ENCODE measurements at regions not wholly inside any gene's neighbourhood (a gene's known extent, or its start where the extent isn't known, plus 50 kb on each side); places are given as distances from the start of the nearest gene placed in this dataset.
A peak's percentile ranks its signal among the peaks of the same experiment; 100 is the strongest.

- DNase-seq = no peak
These were observed 1337.3 kb downstream of the PCDH18 start for GRCh38 chr4:136194962-136195361.

GRCh38 chr4:136186650-136187049, 1345.6 kb downstream of the PCDH18 start:
- no peak for DNase-seq

- no peak for DNase-seq
These were observed 1348.8 kb downstream of the PCDH18 start for GRCh38 chr4:136183513-136183912.

GRCh38 chr4:136156947-136157346, 1375.3 kb downstream of the PCDH18 start:
- no peak for DNase-seq

GRCh38 chr4:136150046-136150445, 1382.2 kb downstream of the PCDH18 start:
- DNase-seq = no peak

GRCh38 chr4:136136601-136137000, 1395.7 kb downstream of the PCDH18 start:
- DNase-seq = no peak

- DNase-seq = no peak
These were observed 1408.0 kb downstream of the PCDH18 start for GRCh38 chr4:136124251-136124745.

GRCh38 chr4:136121426-136121825, 1410.9 kb downstream of the PCDH18 start:
- no peak for DNase-seq

- peak; percentile 62 for DNase-seq
These were observed 1418.4 kb downstream of the PCDH18 start for GRCh38 chr4:136113921-136114320.

GRCh38 chr4:136112116-136112515, 1420.2 kb downstream of the PCDH18 start:
- peak; percentile 22 for DNase-seq

- no peak for DNase-seq
These were observed 1425.5 kb downstream of the PCDH18 start for GRCh38 chr4:136106753-136107152.

- no peak for DNase-seq
These were observed 1428.7 kb downstream of the PCDH18 start for GRCh38 chr4:136103616-136104015.

GRCh38 chr4:136097676-136098075, 1434.6 kb downstream of the PCDH18 start:
- no peak for DNase-seq

- no peak for DNase-seq
These were observed 1444.0 kb downstream of the PCDH18 start for GRCh38 chr4:136088211-136088867.

- peak; percentile 87 for DNase-seq
These were observed 1453.3 kb downstream of the PCDH18 start for GRCh38 chr4:136078976-136079375.

GRCh38 chr4:136056748-136057147, 1475.5 kb downstream of the PCDH18 start:
- peak; percentile 82 for DNase-seq

GRCh38 chr4:136055360-136055759, 1476.9 kb downstream of the PCDH18 start:
- DNase-seq = no peak

- peak; percentile 92 for DNase-seq
These were observed 1495.5 kb downstream of the PCDH18 start for GRCh38 chr4:136036744-136037143.

- no peak for DNase-seq
These were observed 1499.9 kb downstream of the PCDH18 start for GRCh38 chr4:136032391-136032790.

GRCh38 chr4:136025540-136025939, 1506.8 kb downstream of the PCDH18 start:
- DNase-seq = no peak

- DNase-seq = no peak
These were observed 1514.7 kb downstream of the PCDH18 start for GRCh38 chr4:136017556-136017955.

GRCh38 chr4:136012220-136012619, 1520.1 kb downstream of the PCDH18 start:
- DNase-seq = no peak

- DNase-seq = no peak
These were observed 1522.9 kb downstream of the PCDH18 start for GRCh38 chr4:136009258-136009832.

- DNase-seq = no peak
These were observed 1524.3 kb downstream of the PCDH18 start for GRCh38 chr4:136007991-136008390.

GRCh38 chr4:136002316-136002715, 1530.0 kb downstream of the PCDH18 start:
- DNase-seq = no peak
